Ishikawa (cell line): ENCODE measurements at regions not wholly inside any gene's neighbourhood (a gene's known extent, or its start where the extent isn't known, plus 50 kb on each side); places are given as distances from the start of the nearest gene placed in this dataset.

Experiments
- CEBPB ChIP-seq: IDR thresholded peaks from 2 replicates; pipeline ENCODE4 v1.6.1; 2012
- CREB1 ChIP-seq: IDR thresholded peaks from 2 replicates; pipeline ENCODE4 v1.6.1; 2012; ENCODE audit warnings: low read depth
- EGR1 ChIP-seq: IDR thresholded peaks from 2 replicates; pipeline ENCODE4 v1.6.1; 2012
- EP300 ChIP-seq: IDR thresholded peaks from 2 replicates; pipeline ENCODE4 v1.6.1; 2012; ENCODE audit warnings: borderline replicate concordance
- FOXM1 ChIP-seq: IDR thresholded peaks from 2 replicates; pipeline ENCODE4 v1.6.1; 2012; ENCODE audit warnings: low read depth, borderline replicate concordance
- NFIC ChIP-seq: IDR thresholded peaks from 2 replicates; pipeline ENCODE4 v1.6.1; 2012
- RAD21 ChIP-seq: IDR thresholded peaks from 2 replicates; pipeline ENCODE4 v1.6.1; 2012; ENCODE audit warnings: low read depth
- TAF1 ChIP-seq: IDR thresholded peaks from 2 replicates; pipeline ENCODE4 v1.6.1; 2012; ENCODE audit warnings: low read depth, mild to moderate bottlenecking
- TCF12 ChIP-seq: IDR thresholded peaks from 2 replicates; pipeline ENCODE4 v1.6.1; 2012; ENCODE audit warnings: low read depth
- TEAD4 ChIP-seq: IDR thresholded peaks from 2 replicates; pipeline ENCODE4 v1.6.1; 2012
- YY1 ChIP-seq: IDR thresholded peaks from 2 replicates; pipeline ENCODE4 v1.6.1; 2012; ENCODE audit warnings: low read depth
- ZBTB7A ChIP-seq: IDR thresholded peaks from 2 replicates; pipeline ENCODE4 v1.6.1; 2012; ENCODE audit warnings: low read depth
- TF ChIP-seq, protein P1 (sequence below): IDR thresholded peaks from 2 replicates; pipeline ENCODE4 v1.6.1; 2012
- TF ChIP-seq, protein P2 (sequence below): IDR thresholded peaks from 2 replicates; pipeline ENCODE4 v1.6.1; 2012
- TF ChIP-seq, protein P3 (sequence below): IDR thresholded peaks from 2 replicates; pipeline ENCODE4 v1.6.1; 2012; ENCODE audit warnings: low read depth, mild to moderate bottlenecking

DNA sequence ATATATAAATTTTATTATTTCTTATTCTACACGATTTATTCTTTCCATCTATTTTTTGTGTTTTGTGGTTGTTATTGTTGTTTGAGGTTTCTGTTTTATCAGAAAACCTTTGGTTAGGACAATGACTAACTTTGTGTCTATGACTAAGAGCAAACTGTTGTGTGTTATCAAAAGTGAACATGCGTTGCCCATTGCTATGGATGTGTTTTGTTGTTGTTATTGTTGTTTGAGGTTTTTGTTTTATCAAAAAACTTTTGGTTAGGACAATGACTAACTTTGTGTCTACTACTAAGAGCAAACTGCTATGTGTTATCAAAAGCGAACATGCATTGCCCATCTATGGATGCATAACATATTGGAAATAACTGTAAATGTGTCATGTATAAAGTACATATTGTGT, 692.3 kb downstream of the SLITRK1 start:
- TF ChIP-seq, protein P1, sequence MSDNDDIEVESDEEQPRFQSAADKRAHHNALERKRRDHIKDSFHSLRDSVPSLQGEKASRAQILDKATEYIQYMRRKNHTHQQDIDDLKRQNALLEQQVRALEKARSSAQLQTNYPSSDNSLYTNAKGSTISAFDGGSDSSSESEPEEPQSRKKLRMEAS, result no peak
- TF ChIP-seq, protein P2, sequence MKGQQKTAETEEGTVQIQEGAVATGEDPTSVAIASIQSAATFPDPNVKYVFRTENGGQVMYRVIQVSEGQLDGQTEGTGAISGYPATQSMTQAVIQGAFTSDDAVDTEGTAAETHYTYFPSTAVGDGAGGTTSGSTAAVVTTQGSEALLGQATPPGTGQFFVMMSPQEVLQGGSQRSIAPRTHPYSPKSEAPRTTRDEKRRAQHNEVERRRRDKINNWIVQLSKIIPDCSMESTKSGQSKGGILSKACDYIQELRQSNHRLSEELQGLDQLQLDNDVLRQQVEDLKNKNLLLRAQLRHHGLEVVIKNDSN, result no peak
- no peak for TF ChIP-seq FOXM1
- no peak for TF ChIP-seq CEBPB
- TF ChIP-seq RAD21, result no peak
- no peak for TF ChIP-seq EGR1
- TF ChIP-seq ZBTB7A, result no peak
- TF ChIP-seq CREB1, result no peak
- no peak for TF ChIP-seq TCF12
- TF ChIP-seq EP300, result no peak
- TF ChIP-seq, protein P3, sequence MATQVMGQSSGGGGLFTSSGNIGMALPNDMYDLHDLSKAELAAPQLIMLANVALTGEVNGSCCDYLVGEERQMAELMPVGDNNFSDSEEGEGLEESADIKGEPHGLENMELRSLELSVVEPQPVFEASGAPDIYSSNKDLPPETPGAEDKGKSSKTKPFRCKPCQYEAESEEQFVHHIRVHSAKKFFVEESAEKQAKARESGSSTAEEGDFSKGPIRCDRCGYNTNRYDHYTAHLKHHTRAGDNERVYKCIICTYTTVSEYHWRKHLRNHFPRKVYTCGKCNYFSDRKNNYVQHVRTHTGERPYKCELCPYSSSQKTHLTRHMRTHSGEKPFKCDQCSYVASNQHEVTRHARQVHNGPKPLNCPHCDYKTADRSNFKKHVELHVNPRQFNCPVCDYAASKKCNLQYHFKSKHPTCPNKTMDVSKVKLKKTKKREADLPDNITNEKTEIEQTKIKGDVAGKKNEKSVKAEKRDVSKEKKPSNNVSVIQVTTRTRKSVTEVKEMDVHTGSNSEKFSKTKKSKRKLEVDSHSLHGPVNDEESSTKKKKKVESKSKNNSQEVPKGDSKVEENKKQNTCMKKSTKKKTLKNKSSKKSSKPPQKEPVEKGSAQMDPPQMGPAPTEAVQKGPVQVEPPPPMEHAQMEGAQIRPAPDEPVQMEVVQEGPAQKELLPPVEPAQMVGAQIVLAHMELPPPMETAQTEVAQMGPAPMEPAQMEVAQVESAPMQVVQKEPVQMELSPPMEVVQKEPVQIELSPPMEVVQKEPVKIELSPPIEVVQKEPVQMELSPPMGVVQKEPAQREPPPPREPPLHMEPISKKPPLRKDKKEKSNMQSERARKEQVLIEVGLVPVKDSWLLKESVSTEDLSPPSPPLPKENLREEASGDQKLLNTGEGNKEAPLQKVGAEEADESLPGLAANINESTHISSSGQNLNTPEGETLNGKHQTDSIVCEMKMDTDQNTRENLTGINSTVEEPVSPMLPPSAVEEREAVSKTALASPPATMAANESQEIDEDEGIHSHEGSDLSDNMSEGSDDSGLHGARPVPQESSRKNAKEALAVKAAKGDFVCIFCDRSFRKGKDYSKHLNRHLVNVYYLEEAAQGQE, result no peak
- TF ChIP-seq NFIC, result no peak
- TF ChIP-seq TAF1, result no peak
- TF ChIP-seq YY1, result no peak

DNA sequence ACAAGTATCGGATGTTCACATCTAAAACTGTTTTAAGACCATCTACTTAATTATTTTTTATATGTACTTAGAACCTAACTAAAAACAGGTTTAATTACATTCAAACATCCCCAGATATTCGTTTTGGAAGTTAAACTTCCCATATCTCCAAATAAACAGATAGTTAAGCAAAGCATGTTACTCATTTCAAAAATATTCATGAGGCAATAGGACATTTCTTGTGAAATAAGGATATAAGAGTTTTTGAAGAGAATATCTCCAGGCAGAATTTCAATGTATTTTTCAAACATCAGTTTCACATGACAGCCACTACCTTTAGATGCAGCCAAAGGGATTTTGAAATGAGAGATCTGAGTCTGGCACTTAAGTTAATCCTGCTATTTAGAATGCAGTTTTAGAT, 697.5 kb downstream of the SLITRK1 start:
- TF ChIP-seq ZBTB7A (no peak), EP300 (no peak), FOXM1 (no peak), RAD21 (no peak), CREB1 (no peak), YY1 (no peak)
- TF ChIP-seq, protein P3, result no peak
- TF ChIP-seq, protein P1, result no peak

DNA sequence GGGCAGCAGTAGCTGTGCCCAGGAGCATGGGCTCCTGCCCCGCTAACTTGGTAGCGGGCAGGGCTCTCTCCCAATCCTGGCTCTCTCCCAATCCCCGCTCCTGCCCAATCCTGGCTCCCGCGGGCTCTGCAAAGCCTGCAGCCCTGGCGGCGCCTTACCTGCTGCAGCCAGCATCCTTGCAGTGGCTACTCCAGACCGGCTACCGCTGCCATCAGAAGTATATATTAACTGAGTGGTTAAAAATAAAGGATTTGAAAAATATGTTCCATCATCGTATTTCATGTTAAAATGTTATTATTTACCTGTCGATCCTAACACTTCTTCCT, 698.2 kb downstream of the SLITRK1 start:
- TF ChIP-seq RAD21 (no peak), CREB1 (no peak), TCF12 (no peak), FOXM1 (no peak), NFIC (no peak), EP300 (no peak), TEAD4 (no peak), TAF1 (no peak), ZBTB7A (no peak), EGR1 (no peak), CEBPB (no peak), YY1 (no peak)
- TF ChIP-seq, protein P1, result no peak
- TF ChIP-seq, protein P2, result no peak
- TF ChIP-seq, protein P3, result no peak

DNA sequence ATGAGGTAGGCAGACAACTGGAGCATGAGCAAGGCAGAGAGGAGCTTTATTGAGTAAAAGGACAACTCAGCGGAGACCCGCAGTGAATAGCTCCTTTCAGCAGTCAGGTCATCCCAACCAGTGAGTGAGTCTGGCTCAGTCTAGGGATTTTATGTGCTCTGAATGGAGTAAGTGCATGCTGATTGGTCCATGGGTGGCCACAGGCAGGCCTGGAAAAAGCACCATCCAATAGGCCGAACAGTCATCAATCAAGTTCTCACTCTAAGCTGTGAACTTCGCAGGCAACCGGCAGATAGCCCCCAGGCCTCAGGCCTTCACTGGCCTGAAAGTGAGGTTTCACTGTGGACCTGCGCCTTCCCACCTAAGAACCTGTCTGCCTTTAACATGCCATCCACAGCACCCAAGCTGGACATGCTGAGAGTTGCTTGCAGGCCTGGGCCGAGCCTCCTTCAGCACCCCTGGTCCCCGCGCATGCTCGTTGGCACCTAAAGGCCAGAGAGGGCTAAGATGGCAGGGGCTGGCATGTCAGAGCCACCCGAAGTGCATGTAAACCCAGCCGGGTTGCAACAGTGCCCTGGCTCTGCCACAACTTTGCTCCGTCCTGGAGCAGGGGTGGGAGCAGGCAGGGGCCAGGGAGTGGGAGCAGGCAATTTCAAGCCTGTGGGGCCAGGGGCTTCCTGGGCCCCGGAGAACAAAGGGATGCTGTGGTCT, 698.7 kb downstream of the SLITRK1 start:
- TF ChIP-seq TAF1 (no peak), EP300 (no peak), FOXM1 (no peak), YY1 (no peak), RAD21 (no peak), EGR1 (no peak), TCF12 (no peak), NFIC (no peak), CREB1 (no peak), TEAD4 (no peak), CEBPB (no peak), ZBTB7A (no peak)
- TF ChIP-seq, protein P3, result no peak
- TF ChIP-seq, protein P1, result no peak
- TF ChIP-seq, protein P2, result no peak
